H9 (cell line): ENCODE measurements at regions not wholly inside any gene's neighbourhood (a gene's known extent, or its start where the extent isn't known, plus 50 kb on each side); places are given as distances from the start of the nearest gene placed in this dataset.

Source experiments
- DNase-seq: peaks from one replicate; pipeline ENCODE4 v3.0.0-alpha.2; 2017
- H2AFZ ChIP-seq: one replicate; pipeline ENCODE4 v1.6.1; 2013; ENCODE audit warnings: mild to moderate bottlenecking, low read length, control low read depth, moderate library complexity
- H2AK5ac ChIP-seq: 2 replicates; pipeline ENCODE4 v1.6.1; 2013; ENCODE audit warnings: low read length, control low read depth, mixed read lengths; ENCODE audit not compliant: insufficient read length
- H2BK120ac ChIP-seq: one replicate; pipeline ENCODE4 v1.6.1; 2013; ENCODE audit warnings: low read depth, mild to moderate bottlenecking, low read length, control low read depth, inconsistent platforms; ENCODE audit not compliant: poor library complexity, severe bottlenecking
- H2BK12ac ChIP-seq: 2 replicates; pipeline ENCODE4 v1.6.1; 2013; ENCODE audit warnings: low read length, control low read depth, mixed read lengths, low read depth; ENCODE audit not compliant: insufficient read length
- H2BK15ac ChIP-seq: 2 replicates; pipeline ENCODE4 v1.6.1; 2013; ENCODE audit warnings: low read depth, low read length, control low read depth
- H2BK20ac ChIP-seq: one replicate; pipeline ENCODE4 v1.6.1; 2013; ENCODE audit warnings: low read depth, mild to moderate bottlenecking, low read length, control low read depth, inconsistent platforms; ENCODE audit not compliant: poor library complexity, severe bottlenecking
- H2BK5ac ChIP-seq: 2 replicates; pipeline ENCODE4 v1.6.1; 2013; ENCODE audit warnings: low read length, control low read depth, mixed read lengths; ENCODE audit not compliant: insufficient read length
- H3K14ac ChIP-seq: 2 replicates; pipeline ENCODE4 v1.6.1; 2013; ENCODE audit warnings: low read length, control low read depth; ENCODE audit not compliant: insufficient read depth
- H3K18ac ChIP-seq: 2 replicates; pipeline ENCODE4 v1.6.1; 2013; ENCODE audit warnings: low read depth, mild to moderate bottlenecking, mixed read lengths, low read length, control low read depth; ENCODE audit not compliant: insufficient read length
- H3K23ac ChIP-seq: 2 replicates; pipeline ENCODE4 v1.6.1; 2013; ENCODE audit warnings: low read length, control low read depth, mixed read lengths, low read depth; ENCODE audit not compliant: insufficient read length
- H3K23me2 ChIP-seq: 2 replicates; pipeline ENCODE4 v1.6.1; 2013; ENCODE audit warnings: low read depth, mild to moderate bottlenecking, mixed read lengths, low read length, control low read depth; ENCODE audit not compliant: insufficient read length, poor library complexity, severe bottlenecking
- H3K27ac ChIP-seq: 2 replicates; pipeline ENCODE4 v1.5.1; 2013; ENCODE audit warnings: low read length, control low read depth, mixed read lengths, low read depth; ENCODE audit not compliant: insufficient read length
- H3K27me3 ChIP-seq: 2 replicates; pipeline ENCODE4 v1.6.1; 2013; ENCODE audit warnings: low read length, control low read depth, inconsistent platforms; ENCODE audit not compliant: insufficient read depth
- H3K4ac ChIP-seq: 2 replicates; pipeline ENCODE4 v1.6.1; 2013; ENCODE audit warnings: low read depth, mild to moderate bottlenecking, control low read depth, inconsistent platforms, low read length, moderate library complexity
- H3K4me1 ChIP-seq: 2 replicates; pipeline ENCODE4 v1.6.1; 2013; ENCODE audit warnings: low read length, control low read depth, inconsistent platforms; ENCODE audit not compliant: insufficient read depth
- H3K4me2 ChIP-seq: 2 replicates; pipeline ENCODE4 v1.6.1; 2013; ENCODE audit warnings: low read length, control low read depth, mixed read lengths; ENCODE audit not compliant: insufficient read length, insufficient read depth
- H3K56ac ChIP-seq: 2 replicates; pipeline ENCODE4 v1.6.1; 2013; ENCODE audit warnings: low read depth, mild to moderate bottlenecking, mixed read lengths, low read length, control low read depth; ENCODE audit not compliant: insufficient read length
- H3K79me1 ChIP-seq: 2 replicates; pipeline ENCODE4 v1.6.1; 2013; ENCODE audit warnings: low read depth, mild to moderate bottlenecking, moderate library complexity, low read length, control low read depth, inconsistent platforms; ENCODE audit not compliant: insufficient read depth, poor library complexity, severe bottlenecking
- H3K79me2 ChIP-seq: 2 replicates; pipeline ENCODE4 v1.6.1; 2013; ENCODE audit warnings: low read length, control low read depth, inconsistent platforms; ENCODE audit not compliant: insufficient read depth
- H3K9ac ChIP-seq: 2 replicates; pipeline ENCODE4 v1.6.1; 2013; ENCODE audit warnings: low read length, control low read depth, mixed read lengths; ENCODE audit not compliant: insufficient read length; ENCODE audit errors: extremely low read depth
- H3K9me3 ChIP-seq: one replicate; pipeline ENCODE4 v1.6.1; 2013; ENCODE audit warnings: low read depth, low read length, inconsistent platforms; ENCODE audit not compliant: control insufficient read depth
- H3T11ph ChIP-seq: one replicate; pipeline ENCODE4 v1.6.1; 2013; ENCODE audit warnings: mild to moderate bottlenecking, low read length, control low read depth, inconsistent platforms
- H4K20me1 ChIP-seq: one replicate; pipeline ENCODE4 v1.6.1; 2013; ENCODE audit not compliant: control insufficient read depth, insufficient read length, insufficient read depth
- H4K5ac ChIP-seq: 2 replicates; pipeline ENCODE4 v1.6.1; 2013; ENCODE audit warnings: low read depth, mild to moderate bottlenecking, mixed read lengths, low read length, control low read depth; ENCODE audit not compliant: insufficient read length
- H4K8ac ChIP-seq: replicated peaks from 2 replicates; pipeline ENCODE4 v1.6.1; 2013; ENCODE audit warnings: low read length, control low read depth, mixed read lengths, low read depth; ENCODE audit not compliant: insufficient read length
- H4K91ac ChIP-seq: 2 replicates; pipeline ENCODE4 v1.6.1; 2013; ENCODE audit warnings: low read depth, mild to moderate bottlenecking, moderate library complexity, mixed read lengths, low read length, control low read depth; ENCODE audit not compliant: insufficient read length
- H3K27ac Mint-ChIP-seq, 3 experiments: 2 replicates in 2 of 3; 3 replicates in 1 of 3; pipeline ENCODE4 v1.8.0; 2020 to 2021; ENCODE audit warnings: mixed read lengths in 3 of 3, mild to moderate bottlenecking in 1 of 3, moderate library complexity in 1 of 3
- H3K27me3 Mint-ChIP-seq: 2 replicates; pipeline ENCODE4 v1.8.0; 2021; ENCODE audit warnings: low read depth, mild to moderate bottlenecking, moderate library complexity, mixed read lengths
- H3K36me3 Mint-ChIP-seq, 3 experiments: 2 replicates in 2 of 3; 3 replicates in 1 of 3; pipeline ENCODE4 v1.8.0; 2020 to 2021; ENCODE audit warnings: low read depth in 3 of 3, mixed read lengths in 3 of 3; ENCODE audit not compliant: insufficient read depth in 1 of 3
- H3K4me1 Mint-ChIP-seq, 2 experiments: 2 replicates each; pipeline ENCODE4 v1.8.0; 2020; ENCODE audit warnings: mixed read lengths in 2 of 2
- H3K4me3 Mint-ChIP-seq, 2 experiments: 2 replicates in 1 of 2; 3 replicates in 1 of 2; pipeline ENCODE4 v1.8.0; 2020 to 2021; ENCODE audit warnings: mild to moderate bottlenecking in 2 of 2, mixed read lengths in 2 of 2, moderate library complexity in 1 of 2
- H3K9me3 Mint-ChIP-seq, 2 experiments: 2 replicates in 1 of 2; 3 replicates in 1 of 2; pipeline ENCODE4 v1.8.0; 2020; ENCODE audit warnings: mild to moderate bottlenecking in 2 of 2, mixed read lengths in 2 of 2, moderate library complexity in 1 of 2
- CTCF ChIP-seq: fragments of 200-600 bp; sonication (generic); conservative IDR thresholded peaks from 3 replicates; pipeline ENCODE4 v1.8.0; 2021; ENCODE audit warnings: antibody characterized with exemption, mild to moderate bottlenecking
- WGBS: extraction: QIAGEN DNeasy Blood & Tissue Kit; methylation state at CpG from one replicate; pipeline ENCODE4 v1.1.7; 2013; ENCODE audit warnings: missing lambda C conversion rate, low lambda C conversion rate, mixed read lengths; ENCODE audit not compliant: insufficient read length; ENCODE audit errors: extremely low coverage; 5-methylcytosine and 5-hydroxymethylcytosine counted together

DNA sequence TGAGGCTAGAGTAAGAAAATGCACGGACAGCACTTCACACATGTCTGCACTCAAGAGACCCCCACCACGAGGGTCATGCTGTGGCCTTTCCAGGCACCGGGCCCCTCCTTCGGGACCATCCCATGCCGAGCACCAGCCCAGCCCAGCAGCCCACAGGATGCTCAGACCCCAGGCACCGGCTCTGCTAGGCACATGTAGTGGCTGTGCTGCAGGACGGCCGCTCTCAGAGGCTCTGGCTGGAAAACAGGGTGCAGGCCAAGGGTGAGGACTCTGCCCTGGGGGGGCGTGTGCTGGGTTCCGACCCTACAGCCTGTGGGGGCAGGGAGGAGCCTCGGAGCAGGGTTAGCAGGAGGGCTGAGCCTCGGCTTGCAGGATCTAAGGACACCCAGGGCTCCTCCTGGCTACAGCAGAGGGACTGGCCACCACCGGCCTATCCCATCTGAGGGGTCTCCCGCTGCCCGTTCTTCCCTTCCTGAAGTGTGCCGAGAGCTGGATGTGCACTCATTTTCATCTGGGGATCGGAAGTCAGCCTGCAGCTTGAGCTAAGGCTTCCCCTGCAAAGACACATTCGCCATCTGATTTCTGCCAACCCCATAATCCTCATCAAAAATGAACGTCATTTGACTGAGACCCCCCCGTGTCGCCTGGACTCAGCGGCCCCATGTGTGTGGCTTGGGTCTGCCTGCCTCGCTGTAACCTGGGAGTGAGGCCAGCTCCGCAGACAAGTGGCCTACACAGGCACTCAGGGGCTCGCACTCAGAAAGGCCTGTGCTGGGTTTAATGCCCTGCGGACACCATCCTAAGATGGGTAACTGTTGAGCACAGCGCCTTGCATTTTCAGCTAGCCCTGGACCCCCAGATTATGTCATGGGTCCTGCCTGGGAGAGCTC lies 293.1 kb upstream of the FOXF1 start:
- H2BK20ac ChIP-seq, result no peak overlapping the region
- no peak overlapping the region for H4K5ac ChIP-seq
- H3K27ac ChIP-seq, result no peak overlapping the region
- no peak overlapping the region for H3K27ac Mint-ChIP-seq
- H2AK5ac ChIP-seq, result no peak overlapping the region
- no peak overlapping the region for H2BK5ac ChIP-seq
- H3K79me2 ChIP-seq, result no peaks in the 10 kb centered on the region
- H3K27me3 ChIP-seq, result no peaks in the 10 kb centered on the region
- H3K27me3 Mint-ChIP-seq, result peaks cover 15% of the 10 kb centered on the region
- no peak overlapping the region for H2BK120ac ChIP-seq
- no peak overlapping the region for H2BK12ac ChIP-seq
- H3K9me3 ChIP-seq, result no peaks in the 10 kb centered on the region
- no peak overlapping the region for H3K18ac ChIP-seq
- peaks cover 0 to 3% of the 10 kb centered on the region in 2 experiments; a peak in 1 of 4 replicates for H3K4me1 Mint-ChIP-seq
- H4K8ac ChIP-seq, result no peak overlapping the region
- no peak overlapping the region for H2AFZ ChIP-seq
- H3K23ac ChIP-seq, result no peak overlapping the region
- H3K23me2 ChIP-seq, result no peaks in the 10 kb centered on the region
- H3K56ac ChIP-seq, result no peak overlapping the region
- H2BK15ac ChIP-seq, result no peak overlapping the region
- peaks cover 0 to 5% of the 10 kb centered on the region in 2 experiments; a peak in 1 of 5 replicates for H3K9me3 Mint-ChIP-seq
- no peaks in the 10 kb centered on the region for H3K4me1 ChIP-seq
- no peaks in the 10 kb centered on the region for H4K20me1 ChIP-seq
- no CpG with 5 or more reads among the region's 27 CpGs for WGBS
- H4K91ac ChIP-seq, result no peak overlapping the region
- DNase-seq, result no peak
- peaks cover 0 to 6% (median 2%) of the 10 kb centered on the region in 3 experiments; a peak in 3 of 7 replicates for H3K36me3 Mint-ChIP-seq
- no peak for TF ChIP-seq CTCF
- H3K14ac ChIP-seq, result no peak overlapping the region; the same call in 1 of the 2 replicates
- H3K4ac ChIP-seq, result no peak overlapping the region
- H3K79me1 ChIP-seq, result no peaks in the 10 kb centered on the region
- no peak overlapping the region for H3K9ac ChIP-seq
- H3T11ph ChIP-seq, result no peak overlapping the region
- H3K4me3 Mint-ChIP-seq, result no peak overlapping the region
- H3K4me2 ChIP-seq, result no peak overlapping the region
